GM21576 (cell line): ENCODE measurements at regions not wholly inside any gene's neighbourhood (a gene's known extent, or its start where the extent isn't known, plus 50 kb on each side); places are given as distances from the start of the nearest gene placed in this dataset.

Source experiments
- ATAC-seq: cut with Tn5 transposase; IDR thresholded peaks from one replicate; pipeline ENCODE4 v1.9.1; 2021; ENCODE audit warnings: mild to moderate bottlenecking, moderate library complexity; ENCODE audit not compliant: unreplicated experiment

DNA sequence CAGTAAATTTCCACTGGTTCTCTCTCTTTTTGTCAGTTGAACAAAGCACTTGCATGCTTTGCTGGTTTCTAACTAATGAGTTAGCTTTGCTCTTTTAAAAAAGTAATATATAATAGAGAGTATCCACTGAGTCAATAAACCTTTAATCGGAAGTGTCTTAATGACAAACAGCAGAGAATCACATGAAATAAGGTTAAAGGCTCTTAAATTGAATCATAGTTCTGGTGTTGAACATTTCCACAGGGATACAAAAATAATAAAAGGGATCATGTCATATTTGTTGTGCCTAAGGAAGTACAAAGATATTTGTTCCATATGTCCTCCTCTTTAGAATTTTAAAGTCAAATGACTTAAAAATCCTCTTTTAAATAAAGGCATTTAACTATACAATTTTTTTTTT is 362.6 kb downstream of the LRIG3 start:
- no peak for ATAC-seq

DNA sequence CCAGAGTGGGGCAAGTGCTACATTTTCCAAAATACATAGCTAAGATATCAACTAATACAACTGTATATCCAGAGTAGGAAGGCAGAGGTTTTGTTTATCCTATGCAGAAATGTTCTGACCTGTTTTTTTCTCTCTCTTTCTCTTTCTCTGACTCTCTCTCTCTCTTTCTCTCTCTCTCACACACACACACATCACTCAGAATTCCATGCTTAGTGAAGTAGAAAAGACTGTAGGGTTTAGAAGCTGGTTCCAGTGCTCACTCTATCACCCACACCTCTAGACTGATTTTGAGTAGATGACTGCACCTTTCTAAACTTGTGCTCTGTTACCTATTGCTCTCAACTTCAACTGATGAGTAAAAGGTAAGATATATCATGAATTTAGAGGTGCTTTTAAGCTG is 356.7 kb downstream of the LRIG3 start:
- no peak for ATAC-seq

DNA sequence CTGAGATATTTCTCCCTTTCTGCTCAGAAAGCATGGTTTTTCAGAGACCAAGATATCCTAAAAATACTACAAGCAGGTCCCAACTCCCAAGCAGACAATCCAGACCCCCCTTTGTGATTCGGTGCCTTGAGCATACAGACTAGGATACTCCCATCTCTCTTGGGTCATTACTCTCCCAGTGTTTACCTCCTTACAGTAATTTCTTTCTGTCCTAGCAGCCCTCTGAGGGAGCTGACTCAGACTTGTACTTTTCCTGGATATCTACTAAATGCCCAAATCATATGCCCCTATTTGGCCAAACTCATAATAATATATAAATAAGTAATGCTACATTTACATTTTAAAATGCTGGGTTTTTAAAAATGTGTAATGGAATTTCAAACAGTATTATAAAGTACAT is 355.6 kb downstream of the LRIG3 start:
- no peak for ATAC-seq

DNA sequence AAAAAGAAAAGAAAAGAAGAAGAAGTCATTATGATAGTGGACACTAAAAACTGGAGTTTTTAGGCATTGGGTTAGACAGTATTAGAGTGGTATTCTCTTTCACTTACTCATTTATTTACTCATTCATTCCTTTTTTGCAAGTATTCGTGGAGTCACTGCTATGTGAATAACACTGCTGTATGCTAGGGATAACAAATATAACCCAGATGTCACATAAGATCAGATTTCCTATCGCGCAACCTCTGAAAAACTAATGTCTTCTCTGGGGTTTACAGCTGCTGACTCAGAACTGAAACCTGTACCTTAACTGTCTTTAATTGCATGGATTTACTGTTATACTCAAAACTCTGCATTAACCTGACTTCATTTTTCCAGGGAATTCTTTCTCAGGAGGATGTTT is 353.7 kb downstream of the LRIG3 start:
- ATAC-seq = no peak

DNA sequence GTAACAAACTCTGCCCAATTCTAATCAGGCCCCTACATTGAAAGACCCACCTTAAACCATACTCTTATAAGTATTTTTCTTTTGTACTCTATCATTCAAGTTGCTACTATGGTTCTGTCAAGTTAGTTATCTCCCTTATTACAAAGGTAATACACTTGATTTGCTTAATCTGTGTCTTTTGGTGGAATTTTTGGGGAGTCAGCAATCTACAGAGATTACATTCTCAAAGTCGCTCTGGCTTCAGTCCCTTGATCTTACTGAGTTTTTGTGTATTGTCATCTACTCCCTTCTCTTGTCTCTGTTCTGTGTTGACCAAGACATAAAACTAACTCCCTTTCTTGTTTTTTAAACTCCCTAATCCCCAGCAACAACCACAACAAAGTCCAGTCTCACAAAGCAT is 353.1 kb downstream of the LRIG3 start:
- ATAC-seq = no peak

DNA sequence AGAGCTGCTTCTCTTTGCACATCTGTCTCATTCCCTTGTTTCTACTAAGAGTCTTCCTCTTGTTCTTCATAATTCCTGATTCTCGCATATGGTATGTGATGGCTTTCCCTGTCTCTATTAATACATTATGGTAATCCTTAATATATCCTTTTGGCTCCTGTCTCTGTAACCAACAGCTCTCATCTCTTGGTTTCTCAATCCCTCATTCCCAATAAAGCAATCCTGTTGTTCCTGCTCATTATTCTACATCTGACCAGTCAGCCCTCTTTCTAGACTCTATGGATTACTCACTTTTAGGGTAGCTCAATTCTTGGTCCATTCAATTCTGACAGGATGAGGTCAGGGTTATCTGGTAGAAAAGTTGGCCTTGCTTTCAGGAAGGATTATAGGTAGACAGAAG is 349.9 kb downstream of the LRIG3 start:
- no peak for ATAC-seq

DNA sequence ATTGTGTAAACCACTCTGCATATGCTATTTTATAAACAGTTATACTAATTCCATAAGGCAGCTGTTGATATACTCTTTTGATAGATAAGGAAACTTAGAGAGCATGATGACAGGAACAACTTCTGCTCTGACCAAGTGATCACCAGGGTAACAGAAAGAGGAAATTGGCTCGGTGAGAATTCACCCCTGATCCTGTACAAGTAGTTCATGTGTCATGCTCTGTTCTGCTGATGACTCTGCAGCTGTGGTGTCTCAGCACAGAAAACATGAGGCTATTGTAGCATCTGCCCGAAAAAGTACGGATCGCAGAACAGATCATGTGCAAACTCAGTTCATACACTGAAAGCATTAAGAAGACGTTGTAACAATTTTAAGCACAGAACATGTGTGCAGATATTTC is 345.0 kb downstream of the LRIG3 start:
- no peak for ATAC-seq

DNA sequence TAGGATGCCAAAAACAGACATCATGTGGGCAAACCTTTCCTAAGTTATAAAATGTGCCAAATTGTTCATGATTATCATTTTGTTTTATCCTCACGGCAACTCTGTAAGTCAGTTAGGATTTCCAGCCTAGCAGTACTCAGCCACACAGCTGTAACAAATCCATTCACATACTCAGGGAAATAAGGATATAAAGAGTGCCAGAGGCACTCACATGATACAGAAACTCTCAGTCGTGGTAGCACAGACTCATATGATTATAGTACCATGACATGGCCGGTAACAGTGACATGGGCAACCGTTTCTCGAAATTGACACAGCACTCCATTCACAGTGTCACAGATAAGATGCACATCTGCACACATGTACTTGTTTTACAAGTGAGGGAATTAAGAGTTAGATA is 344.2 kb downstream of the LRIG3 start:
- ATAC-seq = no peak

DNA sequence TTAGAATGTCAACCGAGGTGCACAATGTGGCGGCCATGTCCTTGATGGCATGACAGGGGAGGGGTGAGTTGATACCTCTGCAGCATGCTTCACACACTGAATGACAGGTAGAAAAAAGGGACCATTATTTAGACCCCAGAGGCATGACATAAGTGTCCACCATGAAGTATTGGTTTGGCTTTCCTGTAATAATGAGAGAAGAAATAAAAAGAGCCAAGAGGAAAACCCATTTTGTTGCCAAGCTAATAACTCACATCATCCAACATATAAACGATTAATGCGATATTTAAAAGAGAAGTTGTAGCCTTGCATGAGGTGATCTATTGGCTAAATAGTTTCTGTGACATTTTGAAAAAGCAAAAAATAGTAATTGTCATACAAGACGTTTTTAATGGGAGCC is 343.4 kb downstream of the LRIG3 start:
- ATAC-seq = no peak

DNA sequence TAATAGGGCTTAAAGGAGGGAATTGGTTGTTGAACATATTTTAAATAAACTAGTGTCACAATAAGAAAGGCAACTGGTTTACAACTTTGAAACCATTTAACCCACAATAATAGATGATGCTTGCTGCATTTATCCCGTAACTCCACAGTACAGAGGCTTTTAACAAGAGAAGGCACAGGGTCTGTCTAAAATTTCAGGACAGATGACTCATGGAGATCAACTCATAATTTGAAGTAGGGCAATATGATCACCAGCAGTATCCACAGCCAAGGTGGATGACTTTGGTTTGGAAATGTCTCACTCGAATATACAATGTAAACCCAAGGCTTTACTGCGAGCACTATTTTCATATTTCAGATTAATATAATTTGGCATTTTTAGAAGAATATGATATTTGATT is 340.2 kb downstream of the LRIG3 start:
- no peak for ATAC-seq

DNA sequence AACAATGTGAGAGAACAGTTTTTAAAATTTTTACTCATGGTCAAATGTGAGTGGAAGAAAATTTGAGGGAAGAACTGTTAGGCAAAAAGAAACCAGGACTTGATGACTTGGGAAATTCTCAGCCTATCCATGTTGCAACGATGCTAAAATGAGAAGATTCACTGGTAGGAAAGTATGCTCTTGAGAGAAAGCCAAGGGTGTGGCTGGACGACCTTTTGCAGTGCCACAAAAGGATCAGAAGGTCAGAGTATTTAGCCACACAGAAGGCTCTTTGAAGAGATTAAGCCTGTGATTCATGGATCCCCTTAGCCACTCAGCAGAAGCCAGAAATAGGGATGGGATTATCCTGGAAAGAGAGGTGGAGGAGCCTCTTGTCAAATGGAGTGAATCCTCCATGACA is 336.8 kb downstream of the LRIG3 start:
- no peak for ATAC-seq

DNA sequence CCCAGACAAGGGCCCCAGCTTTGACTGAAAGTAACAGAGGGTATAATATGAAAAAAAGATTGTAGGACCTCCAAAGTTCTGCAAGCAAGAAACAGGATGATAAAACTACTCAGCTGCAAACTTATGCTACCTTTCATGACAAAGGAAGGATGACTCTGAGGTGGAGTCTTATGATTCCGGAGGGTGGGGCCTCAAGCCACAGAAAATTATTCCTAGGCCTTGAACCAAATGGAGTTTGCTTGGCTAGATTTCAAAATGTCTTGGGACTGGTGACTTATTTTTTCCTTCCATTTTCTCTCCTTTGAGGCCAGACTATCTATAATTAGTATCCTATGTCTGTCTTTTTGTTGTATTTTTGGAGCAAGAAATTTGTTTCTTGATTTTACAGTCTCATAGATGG is 336.4 kb downstream of the LRIG3 start:
- ATAC-seq = no peak

DNA sequence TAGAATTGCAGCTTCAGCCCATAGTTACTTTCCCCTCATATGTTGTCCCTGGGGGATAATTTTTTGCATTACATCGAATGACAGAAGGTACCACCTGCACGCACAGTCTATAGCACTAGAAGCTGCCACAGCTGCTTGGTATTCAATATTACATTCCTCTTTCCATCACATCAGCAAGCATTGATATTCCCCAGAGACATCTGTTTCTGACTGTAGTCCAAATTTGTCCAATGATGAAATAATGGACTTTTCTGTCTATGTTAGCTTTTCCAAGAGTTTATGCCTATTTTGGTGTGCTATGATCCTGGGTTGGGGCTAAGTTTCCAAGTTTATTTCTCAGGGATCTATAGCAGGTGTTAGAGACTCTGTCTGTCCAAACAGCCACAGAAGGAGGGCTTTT is 335.4 kb downstream of the LRIG3 start:
- ATAC-seq = no peak

DNA sequence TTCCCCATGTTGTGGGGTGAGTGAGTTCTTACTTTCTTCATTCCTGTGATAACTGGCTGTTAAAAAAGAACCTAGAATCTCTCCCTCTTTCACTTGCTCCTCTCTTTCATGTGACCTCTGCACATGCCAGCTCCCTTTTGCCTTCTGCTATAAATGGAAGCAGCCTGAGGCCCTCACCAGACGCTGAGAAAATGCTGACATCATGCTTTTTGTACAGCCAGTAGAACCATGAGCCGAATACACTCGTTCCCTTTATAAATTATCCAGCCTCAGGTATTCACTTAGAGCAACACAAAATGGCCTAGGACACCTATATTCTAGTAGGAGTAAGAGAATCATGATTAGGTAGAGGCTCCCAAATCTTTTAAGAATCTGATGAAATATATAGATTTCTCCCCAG is 333.5 kb downstream of the LRIG3 start:
- ATAC-seq = no peak

DNA sequence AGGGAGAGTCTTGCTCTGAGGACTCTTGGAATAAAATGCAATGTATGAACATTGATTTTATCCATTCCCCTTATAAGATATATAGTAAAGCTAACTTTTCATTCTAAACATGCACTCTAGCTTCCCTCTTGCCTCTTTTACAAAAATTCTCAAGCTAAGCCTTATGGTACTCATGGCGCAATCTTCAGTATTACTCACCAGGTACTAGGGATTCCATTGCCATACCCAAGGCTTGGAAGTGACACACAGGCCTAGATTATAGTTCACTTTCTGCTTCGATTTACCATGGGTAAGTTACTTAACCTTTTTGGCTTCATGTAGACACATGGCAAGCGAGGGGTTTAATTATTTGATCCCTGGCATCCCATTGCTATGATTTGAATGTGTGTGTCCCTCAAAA is 331.5 kb downstream of the LRIG3 start:
- ATAC-seq = no peak

DNA sequence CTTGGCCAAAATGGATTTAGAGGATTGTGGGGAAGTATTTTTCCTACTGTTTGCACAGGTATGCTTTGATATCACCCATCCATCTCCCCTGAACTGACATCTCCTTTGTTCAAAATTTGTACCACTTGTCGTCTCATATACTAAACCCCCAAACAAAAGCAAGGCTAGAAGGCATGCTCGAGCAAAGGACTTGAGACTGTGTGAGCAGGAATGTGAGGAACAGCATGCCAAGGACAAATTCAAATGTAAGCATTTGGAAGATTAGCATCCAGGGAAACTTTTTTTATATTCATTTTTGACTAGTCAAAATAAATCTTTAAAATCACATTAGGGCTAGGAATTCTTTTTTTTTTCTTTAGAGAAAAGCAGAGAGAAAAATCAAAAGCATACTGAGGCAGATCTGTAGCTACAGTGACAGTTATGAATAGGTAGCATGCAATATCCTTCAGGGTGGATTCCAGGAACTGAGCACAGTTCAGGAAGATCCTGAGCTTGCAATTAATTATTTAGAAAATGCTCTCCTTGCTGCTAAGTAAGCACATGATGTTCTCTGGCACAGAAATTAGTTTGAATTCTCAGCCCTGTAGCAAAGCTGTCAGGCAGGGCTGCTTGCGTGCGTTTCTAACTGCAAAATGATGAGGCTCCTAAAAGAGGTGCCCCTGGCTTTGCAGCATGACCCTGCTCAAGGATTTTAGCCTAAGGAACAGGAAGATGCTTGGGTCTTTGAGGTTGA is 327.7 kb downstream of the LRIG3 start:
- no peak for ATAC-seq

DNA sequence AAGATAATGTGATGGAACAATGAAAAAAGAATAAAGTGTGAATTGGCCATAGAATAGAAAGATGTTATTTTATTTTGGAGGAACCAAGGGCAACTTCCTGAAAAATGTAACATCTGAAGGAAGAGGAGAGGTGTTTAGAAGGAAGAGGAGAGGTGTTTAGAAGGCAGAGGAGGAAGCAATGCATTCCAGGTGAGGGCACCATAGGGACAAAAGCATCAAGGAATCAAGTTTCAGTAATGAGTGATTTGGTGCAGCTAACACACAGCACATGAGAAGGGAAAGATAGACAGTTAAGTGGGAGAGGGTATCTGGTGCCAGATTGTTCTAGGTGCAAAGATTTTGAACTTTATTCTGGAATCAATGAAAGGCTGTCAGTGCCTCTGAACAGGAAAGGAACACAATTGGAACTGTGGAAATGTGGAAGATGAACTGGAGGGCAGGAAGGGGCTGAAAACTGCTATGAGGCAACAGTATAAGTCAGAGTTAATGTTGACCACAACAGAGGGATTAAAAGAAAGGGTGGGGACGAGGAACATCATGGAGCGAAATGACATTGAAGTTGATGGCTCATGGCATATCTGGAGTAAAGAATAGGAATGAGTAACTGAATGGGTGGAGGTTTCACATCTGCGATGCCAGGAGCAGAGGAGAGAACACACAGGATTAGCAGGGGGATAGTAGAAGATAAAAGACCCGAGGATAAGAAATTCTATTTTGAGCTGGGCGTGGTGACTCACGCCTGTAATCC is 326.6 kb downstream of the LRIG3 start:
- ATAC-seq = no peak

DNA sequence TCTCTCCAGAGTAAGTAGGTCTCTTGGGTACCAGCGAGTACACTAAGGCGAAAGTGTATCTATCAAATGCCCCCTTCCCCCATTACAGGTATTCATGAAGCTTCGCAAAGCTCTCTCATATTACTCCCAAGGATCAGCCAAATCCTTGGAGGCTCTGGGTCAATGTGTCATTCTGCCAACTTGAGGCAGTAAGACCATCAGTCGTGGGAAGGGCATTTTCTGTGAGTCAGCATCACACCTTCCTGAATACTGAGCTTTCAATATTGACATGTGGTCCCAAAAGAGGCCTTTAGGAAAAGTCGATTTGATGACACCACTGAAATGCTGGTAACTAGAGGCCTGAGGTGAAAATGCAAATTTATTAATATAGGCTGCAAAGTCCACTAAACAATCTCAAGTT is 323.9 kb downstream of the LRIG3 start:
- ATAC-seq = no peak

DNA sequence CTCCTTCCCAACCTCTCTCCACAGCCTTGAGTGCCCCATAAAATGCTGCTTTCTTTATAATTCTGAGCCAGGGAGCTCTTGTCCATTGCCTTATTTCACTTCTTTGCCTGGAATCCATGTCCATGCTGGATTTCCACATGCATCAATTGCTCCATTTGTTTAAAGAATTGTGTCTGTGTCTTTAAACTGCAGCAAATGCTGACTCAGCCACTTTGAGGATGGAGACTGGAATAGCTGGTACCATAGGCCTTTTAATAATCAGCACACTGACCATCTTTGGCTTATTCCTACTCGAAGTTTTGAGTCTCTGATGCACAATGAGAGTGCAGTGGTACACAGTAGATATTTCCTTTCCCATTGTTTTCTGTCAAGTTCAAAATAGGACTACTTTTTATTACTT is 318.8 kb downstream of the LRIG3 start:
- no peak for ATAC-seq

DNA sequence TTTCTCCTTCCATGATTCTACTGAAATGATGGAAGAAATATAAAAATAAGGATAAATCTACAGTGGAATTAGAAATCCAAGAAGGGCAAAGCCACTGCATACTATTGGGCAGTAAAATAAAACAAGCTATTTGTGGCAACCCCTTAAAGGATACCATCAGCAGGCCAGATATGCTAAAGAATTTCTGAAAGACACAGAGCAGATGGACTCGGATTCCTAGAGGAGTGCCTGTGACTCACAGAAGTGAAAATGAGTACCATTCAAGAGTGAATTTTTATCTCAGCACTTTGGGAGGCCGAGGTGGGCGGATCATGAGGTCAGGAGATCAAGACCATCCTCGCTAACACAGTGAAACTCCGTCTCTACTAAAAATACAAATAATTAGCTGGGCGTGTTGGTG is 318.1 kb downstream of the LRIG3 start:
- no peak for ATAC-seq

DNA sequence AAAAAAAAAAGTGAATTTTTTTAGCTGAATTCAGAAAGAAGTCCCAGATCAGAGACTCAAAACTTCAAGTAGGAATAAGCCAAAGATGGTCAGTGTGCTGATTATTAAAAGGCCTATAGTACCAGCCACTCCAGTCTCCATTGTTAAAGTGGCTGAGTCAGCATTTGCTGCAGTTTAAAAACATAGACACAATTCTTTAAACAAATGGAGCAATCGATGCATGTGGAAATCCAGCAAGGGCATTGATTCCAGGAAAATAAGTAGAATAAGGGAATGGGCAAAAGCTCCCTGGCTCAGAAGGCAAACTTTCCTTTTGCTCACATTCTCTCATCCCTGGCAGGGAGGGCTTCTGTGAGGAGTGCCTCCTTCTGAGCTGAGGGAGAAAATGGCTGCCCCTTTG is 317.6 kb downstream of the LRIG3 start:
- no peak for ATAC-seq

DNA sequence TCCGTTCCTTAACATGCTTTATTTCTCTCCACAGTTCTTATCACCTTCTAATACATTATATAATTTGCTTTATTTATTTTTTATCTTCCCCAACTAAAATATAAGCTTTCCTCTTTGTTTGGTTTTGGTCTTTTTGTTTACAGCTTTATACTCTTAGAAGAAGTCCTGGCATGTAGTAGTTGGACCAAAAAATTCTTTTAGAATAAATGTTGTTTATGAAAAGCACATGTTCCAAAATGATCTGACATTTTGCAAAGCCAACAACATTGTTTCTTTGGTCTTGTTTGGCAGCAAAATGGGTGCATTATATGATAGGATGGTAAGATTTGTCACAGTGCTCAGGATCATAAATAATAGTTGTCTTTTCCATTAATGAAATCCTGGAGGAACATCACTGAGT is 312.5 kb downstream of the LRIG3 start:
- ATAC-seq = no peak

DNA sequence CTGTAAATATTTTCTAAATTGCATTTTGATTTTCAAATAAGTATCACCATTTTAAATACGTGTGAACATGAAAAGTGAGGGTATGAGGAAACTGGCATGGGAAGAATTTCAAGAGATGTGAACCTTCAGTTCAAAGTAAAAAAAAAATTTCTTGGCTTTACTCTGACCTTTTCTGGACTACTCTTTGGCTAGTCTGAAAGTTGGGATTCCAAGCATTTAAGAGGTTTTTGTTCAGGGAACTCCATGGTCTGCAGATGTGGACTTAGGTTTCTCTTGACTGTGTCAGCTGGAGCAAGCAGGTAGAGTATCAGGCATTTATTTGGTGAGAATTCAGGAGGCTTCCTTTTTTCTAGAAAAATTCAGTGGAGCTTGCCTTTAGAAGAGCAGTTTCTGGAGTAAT is 311.6 kb downstream of the LRIG3 start:
- ATAC-seq = no peak
